GM12892 (cell line): ENCODE measurements at regions not wholly inside any gene's neighbourhood (a gene's known extent, or its start where the extent isn't known, plus 50 kb on each side); places are given as distances from the start of the nearest gene placed in this dataset.

Experiments used
- POLR2A ChIP-seq: IDR thresholded peaks from 2 replicates; pipeline ENCODE4 v1.6.1; 2011; ENCODE audit warnings: low read depth, low read length, control low read depth
- POLR2AphosphoS5 ChIP-seq: IDR thresholded peaks from 2 replicates; pipeline ENCODE4 v1.6.1; 2011; ENCODE audit warnings: low read depth, low read length, control low read depth
- TAF1 ChIP-seq: IDR thresholded peaks from 2 replicates; pipeline ENCODE4 v1.6.1; 2011; ENCODE audit warnings: low read depth, mild to moderate bottlenecking, control low read depth, low read length, borderline replicate concordance

GRCh38 chr13:94933936-94934335 is 221.6 kb upstream of the SOX21 start:
- TF ChIP-seq POLR2AphosphoS5: no peak
- TF ChIP-seq POLR2A: no peak
- no peak for TF ChIP-seq TAF1
